ENCODE measurements at regions not wholly inside any gene's neighbourhood (a gene's known extent, or its start where the extent isn't known, plus 50 kb on each side); places are given as distances from the start of the nearest gene placed in this dataset.
A peak's percentile ranks its signal among the peaks of the same experiment; 100 is the strongest.

DNA sequence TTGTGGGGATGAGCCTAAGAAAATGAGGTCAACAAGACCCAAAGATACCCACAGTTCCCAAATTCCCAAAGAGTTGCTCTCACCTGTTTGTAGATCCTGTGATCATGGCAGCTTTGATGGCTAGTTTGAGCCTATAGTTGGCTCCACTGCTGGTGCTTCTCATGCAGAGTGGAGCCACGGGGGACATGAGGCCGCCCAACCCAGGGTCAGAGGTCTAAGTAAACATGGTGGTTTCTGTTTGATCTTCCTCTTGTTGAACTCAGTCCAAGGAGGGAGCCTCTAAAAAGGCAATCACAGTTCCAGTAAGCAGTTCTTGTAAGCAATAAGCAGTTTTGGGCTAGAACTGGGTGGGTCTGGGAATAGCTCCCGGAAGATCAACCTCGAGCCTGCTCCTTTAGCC lies 125.6 kb upstream of the DHRS4 start:
- Histone ChIP-seq H2BK120ac (ENCODE audit: low read depth, low read length) (no peak overlapping the region), H3K79me1 (ENCODE audit: low read length) (no peaks in the 10 kb centered on the region), H3K56ac (ENCODE audit: low read length) (no peak overlapping the region), H3K9ac (ENCODE audit: low read length) (no peak overlapping the region), H4K8ac (ENCODE audit: low read depth, low read length) (no peak overlapping the region), H3K18ac (ENCODE audit: low read length) (no peak overlapping the region), H3K79me2 (ENCODE audit: control insufficient read depth, insufficient read depth, low read length) (no peaks in the 10 kb centered on the region), H3K23ac (ENCODE audit: low read length) (no peak overlapping the region), H3K4me1 (ENCODE audit: control insufficient read depth, low read depth, low read length) (no peaks in the 10 kb centered on the region), H2BK5ac (ENCODE audit: low read length) (no peak overlapping the region), H2BK15ac (replicated peaks; ENCODE audit: low read depth) (no peak overlapping the region), H3K4me3 (ENCODE audit: low read length) (no peak overlapping the region), H3K27me3 (ENCODE audit: insufficient read depth, low read length, poor library complexity) (no peaks in the 10 kb centered on the region), H3K4ac (ENCODE audit: low read depth, low read length) (no peak overlapping the region), H3K4me2 (ENCODE audit: low read length) (no peak overlapping the region), H4K5ac (ENCODE audit: low read length) (no peak overlapping the region), H3K36me3 (ENCODE audit: control insufficient read depth, insufficient read depth, low read length) (no peaks in the 10 kb centered on the region), H2AK5ac (ENCODE audit: low read length) (no peak overlapping the region), H3K27ac (ENCODE audit: low read depth, low read length) (no peak overlapping the region)
- DNase-seq, result no peak
- WGBS (ENCODE audit: extremely low coverage, insufficient coverage, low lambda C conversion rate), result no CpG with 5 or more reads among the region's 4 CpGs

DNA sequence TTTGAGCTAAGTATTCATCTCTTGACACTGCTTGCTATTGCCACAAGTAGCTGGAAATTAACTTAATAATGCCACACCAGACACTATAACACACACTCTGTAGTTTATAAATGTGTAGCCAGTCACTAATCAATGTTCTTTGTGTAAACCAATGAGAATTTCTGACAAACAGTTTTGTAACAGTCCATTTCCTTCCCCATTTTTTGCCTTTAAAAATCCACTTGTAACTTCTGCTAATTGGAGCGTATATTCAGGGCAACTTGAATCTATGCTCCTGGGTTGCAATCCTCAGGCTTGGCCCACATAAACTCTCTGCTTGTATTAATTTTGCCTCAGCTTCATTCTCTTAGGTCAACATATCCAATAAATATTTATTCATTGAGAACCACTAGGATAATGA lies 125.0 kb upstream of the DHRS4 start:
- no peak overlapping the region for H3K4me2 ChIP-seq (ENCODE audit: low read length)
- H2BK5ac ChIP-seq (ENCODE audit: low read length), result no peak overlapping the region
- H3K4me1 ChIP-seq (ENCODE audit: control insufficient read depth, low read depth, low read length), result no peaks in the 10 kb centered on the region
- H3K9ac ChIP-seq (ENCODE audit: low read length), result no peak overlapping the region
- WGBS (ENCODE audit: extremely low coverage, insufficient coverage, low lambda C conversion rate), result no CpG with 5 or more reads among the region's 1 CpG
- H4K8ac ChIP-seq (ENCODE audit: low read depth, low read length), result no peak overlapping the region
- H3K27ac ChIP-seq (ENCODE audit: low read depth, low read length), result no peak overlapping the region
- no peak overlapping the region for H4K5ac ChIP-seq (ENCODE audit: low read length)
- H3K4ac ChIP-seq (ENCODE audit: low read depth, low read length), result no peak overlapping the region
- no peak overlapping the region for H3K56ac ChIP-seq (ENCODE audit: low read length)
- no peak overlapping the region for H3K4me3 ChIP-seq (ENCODE audit: low read length)
- H2BK120ac ChIP-seq (ENCODE audit: low read depth, low read length), result no peak overlapping the region
- H3K36me3 ChIP-seq (ENCODE audit: control insufficient read depth, insufficient read depth, low read length), result no peaks in the 10 kb centered on the region
- H3K27me3 ChIP-seq (ENCODE audit: insufficient read depth, low read length, poor library complexity), result no peaks in the 10 kb centered on the region
- H3K18ac ChIP-seq (ENCODE audit: low read length), result no peak overlapping the region
- H2AK5ac ChIP-seq (ENCODE audit: low read length), result no peak overlapping the region
- no peaks in the 10 kb centered on the region for H3K79me2 ChIP-seq (ENCODE audit: control insufficient read depth, insufficient read depth, low read length)
- H2BK15ac ChIP-seq (replicated peaks; ENCODE audit: low read depth), result no peak overlapping the region
- no peaks in the 10 kb centered on the region for H3K79me1 ChIP-seq (ENCODE audit: low read length)
- H3K23ac ChIP-seq (ENCODE audit: low read length), result no peak overlapping the region
- DNase-seq, result no peak

DNA sequence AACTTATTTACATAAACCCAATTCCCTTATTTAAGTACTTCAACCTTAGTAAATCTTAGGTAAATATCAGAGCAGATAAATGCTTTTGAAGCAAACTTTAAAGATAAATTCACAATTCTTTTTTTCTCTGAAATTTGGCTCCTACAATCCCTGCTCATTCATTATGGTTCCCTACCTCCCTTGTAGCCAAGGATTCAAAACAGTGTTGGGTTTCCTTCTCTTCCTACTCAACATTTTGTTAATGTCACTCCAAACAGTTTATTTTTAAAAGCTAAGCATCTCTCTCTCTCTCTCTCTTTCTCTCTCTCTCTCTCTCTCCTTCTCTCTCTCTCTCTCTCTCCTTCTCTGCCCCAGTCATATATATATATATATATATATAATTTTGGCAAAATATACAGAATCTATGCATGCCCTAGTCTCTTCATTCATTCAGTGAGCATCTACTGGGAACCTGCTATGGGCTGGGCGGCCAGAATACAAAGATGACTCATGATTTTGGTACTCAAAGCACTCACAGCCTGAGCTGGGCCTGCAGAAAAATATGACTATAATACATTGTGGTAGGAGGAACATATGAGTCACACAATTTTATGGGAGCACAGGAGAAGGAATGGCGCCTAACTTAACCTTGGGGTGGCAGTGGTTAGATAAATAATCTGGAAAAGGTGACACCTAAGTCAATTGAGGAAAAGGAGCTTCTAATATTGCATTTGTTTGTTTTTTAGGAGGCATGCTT lies 123.7 kb upstream of the DHRS4 start:
- Histone ChIP-seq H3K4me1 (ENCODE audit: control insufficient read depth, low read depth, low read length) (no peaks in the 10 kb centered on the region), H3K36me3 (ENCODE audit: control insufficient read depth, insufficient read depth, low read length) (no peaks in the 10 kb centered on the region), H2BK120ac (ENCODE audit: low read depth, low read length) (no peak overlapping the region), H3K23ac (ENCODE audit: low read length) (no peak overlapping the region), H3K27me3 (ENCODE audit: insufficient read depth, low read length, poor library complexity) (no peaks in the 10 kb centered on the region), H3K79me2 (ENCODE audit: control insufficient read depth, insufficient read depth, low read length) (no peaks in the 10 kb centered on the region), H2AK5ac (ENCODE audit: low read length) (no peak overlapping the region), H3K4me3 (ENCODE audit: low read length) (no peak overlapping the region), H4K8ac (ENCODE audit: low read depth, low read length) (no peak overlapping the region), H4K5ac (ENCODE audit: low read length) (no peak overlapping the region), H3K27ac (ENCODE audit: low read depth, low read length) (no peak overlapping the region), H3K56ac (ENCODE audit: low read length) (no peak overlapping the region), H3K79me1 (ENCODE audit: low read length) (no peaks in the 10 kb centered on the region), H2BK5ac (ENCODE audit: low read length) (no peak overlapping the region), H3K4me2 (ENCODE audit: low read length) (no peak overlapping the region), H3K9ac (ENCODE audit: low read length) (no peak overlapping the region), H2BK15ac (replicated peaks; ENCODE audit: low read depth) (no peak overlapping the region), H3K4ac (ENCODE audit: low read depth, low read length) (no peak overlapping the region), H3K18ac (ENCODE audit: low read length) (no peak overlapping the region)
- DNase-seq, result peak; percentile 28
- no CpG with 5 or more reads among the region's 2 CpGs for WGBS (ENCODE audit: extremely low coverage, insufficient coverage, low lambda C conversion rate)

DNA sequence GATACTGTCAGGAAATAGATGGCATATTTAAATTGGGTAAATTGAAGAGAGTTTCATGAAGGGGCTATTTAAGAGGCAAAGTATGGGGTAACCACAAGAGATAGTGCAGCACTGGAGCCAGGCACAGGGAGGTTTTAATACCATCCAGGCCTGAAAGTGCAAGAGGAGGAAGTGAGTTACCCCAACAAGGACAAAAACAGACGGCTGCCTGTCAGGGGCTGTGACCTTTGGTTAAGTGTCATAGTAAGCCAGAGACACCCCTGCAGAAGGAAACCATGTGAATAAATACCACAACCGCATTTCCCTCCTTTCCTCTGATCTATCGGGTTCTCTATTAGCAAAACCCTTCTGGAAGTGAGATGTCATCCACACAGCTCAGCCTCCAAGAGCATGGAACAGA lies 122.0 kb upstream of the DHRS4 start:
- Histone ChIP-seq H2BK5ac (ENCODE audit: low read length) (no peak overlapping the region), H2BK120ac (ENCODE audit: low read depth, low read length) (no peak overlapping the region), H3K27me3 (ENCODE audit: insufficient read depth, low read length, poor library complexity) (no peaks in the 10 kb centered on the region), H3K56ac (ENCODE audit: low read length) (no peak overlapping the region), H3K36me3 (ENCODE audit: control insufficient read depth, insufficient read depth, low read length) (no peaks in the 10 kb centered on the region), H3K4me3 (ENCODE audit: low read length) (no peak overlapping the region), H4K5ac (ENCODE audit: low read length) (no peak overlapping the region), H3K4me2 (ENCODE audit: low read length) (no peak overlapping the region), H3K23ac (ENCODE audit: low read length) (no peak overlapping the region), H3K79me1 (ENCODE audit: low read length) (no peaks in the 10 kb centered on the region), H2BK15ac (replicated peaks; ENCODE audit: low read depth) (no peak overlapping the region), H3K18ac (ENCODE audit: low read length) (no peak overlapping the region), H3K9ac (ENCODE audit: low read length) (no peak overlapping the region), H3K4ac (ENCODE audit: low read depth, low read length) (no peak overlapping the region), H3K27ac (ENCODE audit: low read depth, low read length) (no peak overlapping the region), H3K79me2 (ENCODE audit: control insufficient read depth, insufficient read depth, low read length) (no peaks in the 10 kb centered on the region), H4K8ac (ENCODE audit: low read depth, low read length) (no peak overlapping the region), H3K4me1 (ENCODE audit: control insufficient read depth, low read depth, low read length) (no peaks in the 10 kb centered on the region), H2AK5ac (ENCODE audit: low read length) (no peak overlapping the region)
- DNase-seq, result no peak
- WGBS (ENCODE audit: extremely low coverage, insufficient coverage, low lambda C conversion rate), result no CpG with 5 or more reads among the region's 3 CpGs

DNA sequence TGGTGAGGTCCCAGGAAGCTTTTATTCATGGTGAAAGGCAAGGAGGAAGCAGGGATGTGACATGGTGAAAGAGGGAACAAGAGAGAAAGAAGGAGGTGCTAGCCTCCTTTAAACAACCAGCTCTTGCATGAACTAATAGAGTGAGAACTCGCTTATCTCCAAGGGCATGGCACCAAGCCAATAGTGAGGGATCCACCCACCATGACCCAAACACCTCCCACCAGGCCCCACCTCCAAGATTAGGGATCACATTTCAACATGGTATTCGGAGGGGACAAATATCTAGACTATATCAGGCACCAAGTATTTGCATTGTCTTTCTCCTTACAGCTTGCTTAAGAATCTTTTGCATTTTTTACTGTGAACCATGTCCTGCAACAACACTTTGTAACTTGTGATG lies 91.9 kb upstream of the DHRS4 start:
- DNase-seq, result peak; percentile 36
- Histone ChIP-seq H3K23ac (ENCODE audit: low read length) (no peak overlapping the region), H3K9ac (ENCODE audit: low read length) (no peak overlapping the region), H3K4me3 (ENCODE audit: low read length) (no peak overlapping the region), H3K18ac (ENCODE audit: low read length) (no peak overlapping the region), H2BK120ac (ENCODE audit: low read depth, low read length) (no peak overlapping the region), H3K4me2 (ENCODE audit: low read length) (no peak overlapping the region), H3K4ac (ENCODE audit: low read depth, low read length) (no peak overlapping the region), H3K79me1 (ENCODE audit: low read length) (no peaks in the 10 kb centered on the region), H3K36me3 (ENCODE audit: control insufficient read depth, insufficient read depth, low read length) (no peaks in the 10 kb centered on the region), H3K4me1 (ENCODE audit: control insufficient read depth, low read depth, low read length) (no peaks in the 10 kb centered on the region), H4K5ac (ENCODE audit: low read length) (no peak overlapping the region), H4K8ac (ENCODE audit: low read depth, low read length) (no peak overlapping the region), H2AK5ac (ENCODE audit: low read length) (no peak overlapping the region), H3K27ac (ENCODE audit: low read depth, low read length) (no peak overlapping the region), H2BK5ac (ENCODE audit: low read length) (no peak overlapping the region), H3K27me3 (ENCODE audit: insufficient read depth, low read length, poor library complexity) (no peaks in the 10 kb centered on the region), H3K79me2 (ENCODE audit: control insufficient read depth, insufficient read depth, low read length) (no peaks in the 10 kb centered on the region), H2BK15ac (replicated peaks; ENCODE audit: low read depth) (no peak overlapping the region), H3K56ac (ENCODE audit: low read length) (no peak overlapping the region)
- WGBS (ENCODE audit: extremely low coverage, insufficient coverage, low lambda C conversion rate), result no CpG with 5 or more reads among the region's 2 CpGs

DNA sequence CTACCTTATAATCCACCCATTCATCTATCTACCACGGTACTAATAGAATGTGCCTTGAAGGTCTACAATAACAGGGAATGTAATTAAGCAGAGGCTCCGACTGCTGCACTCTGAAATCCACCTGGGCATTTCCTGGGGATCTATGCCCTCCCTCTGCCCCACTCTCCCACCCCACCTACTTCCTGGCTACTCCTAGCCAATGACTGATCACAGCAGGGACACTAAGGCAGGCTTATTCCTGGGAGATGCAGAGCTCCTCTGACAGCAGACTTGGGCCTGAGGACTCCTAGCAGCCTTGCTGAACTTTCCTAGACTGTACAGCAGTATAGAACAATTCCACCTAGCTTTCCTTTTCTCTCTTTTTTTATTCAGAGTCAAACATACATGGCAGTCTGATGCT lies 91.1 kb upstream of the DHRS4 start:
- no peak overlapping the region for H2BK5ac ChIP-seq (ENCODE audit: low read length)
- no peak overlapping the region for H3K56ac ChIP-seq (ENCODE audit: low read length)
- H3K23ac ChIP-seq (ENCODE audit: low read length), result no peak overlapping the region
- H3K4me2 ChIP-seq (ENCODE audit: low read length), result no peak overlapping the region
- no peak for DNase-seq
- no peaks in the 10 kb centered on the region for H3K79me1 ChIP-seq (ENCODE audit: low read length)
- no peak overlapping the region for H2AK5ac ChIP-seq (ENCODE audit: low read length)
- H2BK120ac ChIP-seq (ENCODE audit: low read depth, low read length), result no peak overlapping the region
- H4K5ac ChIP-seq (ENCODE audit: low read length), result no peak overlapping the region
- WGBS (ENCODE audit: extremely low coverage, insufficient coverage, low lambda C conversion rate), result no CpG with 5 or more reads among the region's 2 CpGs
- no peaks in the 10 kb centered on the region for H3K27me3 ChIP-seq (ENCODE audit: insufficient read depth, low read length, poor library complexity)
- no peak overlapping the region for H3K4me3 ChIP-seq (ENCODE audit: low read length)
- H3K4me1 ChIP-seq (ENCODE audit: control insufficient read depth, low read depth, low read length), result no peaks in the 10 kb centered on the region
- H3K9ac ChIP-seq (ENCODE audit: low read length), result no peak overlapping the region
- H3K79me2 ChIP-seq (ENCODE audit: control insufficient read depth, insufficient read depth, low read length), result no peaks in the 10 kb centered on the region
- H3K18ac ChIP-seq (ENCODE audit: low read length), result no peak overlapping the region
- H3K4ac ChIP-seq (ENCODE audit: low read depth, low read length), result no peak overlapping the region
- no peak overlapping the region for H2BK15ac ChIP-seq (replicated peaks; ENCODE audit: low read depth)
- no peak overlapping the region for H3K27ac ChIP-seq (ENCODE audit: low read depth, low read length)
- no peak overlapping the region for H4K8ac ChIP-seq (ENCODE audit: low read depth, low read length)
- H3K36me3 ChIP-seq (ENCODE audit: control insufficient read depth, insufficient read depth, low read length), result no peaks in the 10 kb centered on the region
